GM21786 (cell line): ENCODE measurements at regions not wholly inside any gene's neighbourhood (a gene's known extent, or its start where the extent isn't known, plus 50 kb on each side); places are given as distances from the start of the nearest gene placed in this dataset.
"Not testable (repeated sequence)": the region's sequence is repeated elsewhere in the genome, so short reads cannot be mapped to it uniquely, and the experiment has no call there.

Experiments used
- ATAC-seq: cut with Tn5 transposase; IDR thresholded peaks from one replicate; pipeline ENCODE4 v1.9.1; 2021; ENCODE audit not compliant: unreplicated experiment

DNA sequence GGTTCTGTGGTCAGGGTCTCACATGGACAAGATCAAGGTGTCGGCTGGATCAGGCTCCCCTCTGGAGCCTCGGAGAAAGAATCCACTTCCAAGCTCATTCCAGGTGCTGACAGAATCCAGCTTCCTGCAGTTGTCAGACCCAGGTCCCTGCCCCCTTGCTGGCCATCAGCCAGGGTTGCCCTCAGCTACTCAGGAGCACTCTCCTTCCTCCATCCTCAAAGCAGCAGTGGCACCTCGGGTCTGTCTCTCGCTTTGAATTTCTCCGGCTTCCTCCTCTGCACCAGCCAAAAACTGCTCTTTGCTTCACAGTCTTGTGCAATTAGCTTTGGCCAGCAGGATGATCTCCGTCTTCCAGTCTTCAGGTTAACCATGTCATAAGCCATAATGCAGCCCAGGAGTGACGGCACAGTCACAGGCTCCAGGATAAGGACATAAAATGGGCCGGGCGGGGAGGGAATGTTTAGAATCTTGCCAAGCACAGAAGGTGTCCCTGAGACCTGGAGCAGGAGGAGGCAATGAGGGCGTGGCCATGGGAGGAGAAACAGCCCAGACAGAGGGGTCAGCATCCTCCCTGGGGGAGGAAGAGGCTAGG, 79.4 kb upstream of the SLC25A33 start:
- no peak for ATAC-seq

DNA sequence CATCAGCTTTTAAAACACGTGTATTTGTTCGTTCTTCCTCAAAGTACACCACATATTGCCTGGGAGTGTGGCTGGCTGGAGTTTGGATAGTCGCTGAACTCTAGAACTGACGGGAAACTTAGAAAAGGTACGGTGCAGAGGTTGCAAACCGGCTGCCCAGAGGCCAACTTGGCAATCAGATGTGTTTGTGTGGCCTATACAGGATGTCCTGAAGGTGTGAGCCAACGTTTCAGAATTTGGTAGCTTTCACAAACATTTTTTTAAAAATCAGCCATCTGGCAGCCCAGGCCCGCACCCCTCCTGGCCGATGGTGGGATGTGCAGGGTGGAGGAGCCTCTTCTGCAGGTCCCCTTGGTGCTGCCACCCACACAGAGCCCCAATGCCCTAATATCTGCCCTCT, 73.6 kb upstream of the SLC25A33 start:
- ATAC-seq = no peak

GRCh38 chr1:9466780-9467758, 72.2 kb upstream of the SLC25A33 start:
- no peak for ATAC-seq

DNA sequence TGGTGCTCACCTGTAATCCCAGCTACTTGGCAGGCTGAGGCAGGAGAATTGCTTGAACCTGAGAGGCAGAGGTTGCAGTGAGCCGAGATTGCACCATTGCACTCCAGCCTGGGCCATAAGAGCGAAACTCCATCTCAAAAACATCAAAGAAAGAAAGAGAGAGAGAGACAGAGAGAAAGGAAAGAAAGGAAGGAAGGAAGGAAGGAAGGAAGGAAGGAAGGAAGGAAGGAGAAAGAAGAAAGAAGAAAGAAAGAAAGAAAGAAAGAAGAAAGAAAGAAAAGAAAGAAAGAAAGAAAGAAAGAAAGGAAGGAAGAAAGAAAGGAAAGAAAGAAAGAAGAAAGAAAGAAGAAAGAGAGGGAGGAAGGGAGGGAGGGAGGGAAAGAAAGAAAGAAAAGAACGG, 69.4 kb upstream of the SLC25A33 start:
- ATAC-seq = not testable (repeated sequence)

- no peak for ATAC-seq
Observed at GRCh38 chr1:9471679-9472078, 67.6 kb upstream of the SLC25A33 start.

GRCh38 chr1:9472386-9473031, 66.8 kb upstream of the SLC25A33 start:
- no peak for ATAC-seq

DNA sequence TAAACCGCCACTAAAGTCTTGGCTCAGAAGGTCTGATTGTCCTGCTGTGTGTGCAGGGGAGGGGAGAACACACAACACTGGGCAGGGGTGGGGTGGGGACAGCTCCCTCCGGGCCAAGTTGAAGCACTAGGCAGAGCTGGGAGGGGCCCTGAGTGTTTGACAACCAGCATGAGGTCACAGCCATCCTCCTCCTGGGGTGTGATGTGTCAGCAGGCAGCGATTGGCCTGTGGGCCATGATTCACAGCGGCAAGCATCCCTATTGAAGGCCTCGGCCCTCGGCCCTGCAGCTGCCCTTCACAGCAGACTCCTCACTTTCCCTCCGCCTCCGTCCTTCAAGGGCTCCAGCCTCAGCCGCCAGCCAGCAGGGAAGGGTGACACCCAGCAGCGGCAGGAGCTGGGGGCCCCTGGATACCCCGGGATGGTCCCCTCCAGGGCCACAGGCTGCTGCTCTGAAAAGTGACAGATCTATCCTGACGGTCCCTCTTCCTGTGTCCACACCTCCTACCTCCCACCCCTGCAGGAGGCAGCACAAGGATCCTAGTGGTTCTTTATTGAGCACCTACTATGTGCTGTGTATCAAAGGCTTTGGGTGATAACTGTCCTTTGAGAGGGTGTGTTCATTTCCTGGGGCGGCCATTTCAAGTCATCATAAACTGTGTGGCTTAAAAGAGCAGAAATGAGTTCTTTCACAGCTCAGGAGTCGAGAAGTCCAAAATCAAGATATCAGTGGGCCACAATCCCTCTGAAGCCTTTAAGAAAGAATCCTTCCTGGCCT, 66.0 kb upstream of the SLC25A33 start:
- no peak for ATAC-seq

GRCh38 chr1:9475061-9475627, 64.1 kb upstream of the SLC25A33 start:
- no peak for ATAC-seq

GRCh38 chr1:9476790-9477463, 62.3 kb upstream of the SLC25A33 start:
- ATAC-seq = no peak

DNA sequence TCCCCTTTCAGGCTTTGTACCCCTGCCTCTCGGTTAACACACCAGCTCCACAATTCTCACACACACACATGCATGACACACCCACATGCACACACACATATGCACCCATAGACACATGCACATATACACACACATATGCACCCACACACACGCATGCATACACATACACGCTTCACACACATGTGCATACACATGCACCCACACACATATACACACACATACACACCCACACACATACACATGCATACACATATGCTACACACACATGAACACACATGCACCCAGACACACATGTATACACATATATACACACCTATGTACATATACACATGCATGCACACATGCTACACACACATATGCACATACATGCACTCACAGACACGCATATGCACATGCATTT, 61.7 kb upstream of the SLC25A33 start:
- no peak for ATAC-seq

- no peak for ATAC-seq
Observed at GRCh38 chr1:9478021-9478420, 61.2 kb upstream of the SLC25A33 start.

GRCh38 chr1:9481048-9481447, 58.2 kb upstream of the SLC25A33 start:
- no peak for ATAC-seq

- ATAC-seq = no peak
Observed at GRCh38 chr1:9482403-9482802, 56.9 kb upstream of the SLC25A33 start.

DNA sequence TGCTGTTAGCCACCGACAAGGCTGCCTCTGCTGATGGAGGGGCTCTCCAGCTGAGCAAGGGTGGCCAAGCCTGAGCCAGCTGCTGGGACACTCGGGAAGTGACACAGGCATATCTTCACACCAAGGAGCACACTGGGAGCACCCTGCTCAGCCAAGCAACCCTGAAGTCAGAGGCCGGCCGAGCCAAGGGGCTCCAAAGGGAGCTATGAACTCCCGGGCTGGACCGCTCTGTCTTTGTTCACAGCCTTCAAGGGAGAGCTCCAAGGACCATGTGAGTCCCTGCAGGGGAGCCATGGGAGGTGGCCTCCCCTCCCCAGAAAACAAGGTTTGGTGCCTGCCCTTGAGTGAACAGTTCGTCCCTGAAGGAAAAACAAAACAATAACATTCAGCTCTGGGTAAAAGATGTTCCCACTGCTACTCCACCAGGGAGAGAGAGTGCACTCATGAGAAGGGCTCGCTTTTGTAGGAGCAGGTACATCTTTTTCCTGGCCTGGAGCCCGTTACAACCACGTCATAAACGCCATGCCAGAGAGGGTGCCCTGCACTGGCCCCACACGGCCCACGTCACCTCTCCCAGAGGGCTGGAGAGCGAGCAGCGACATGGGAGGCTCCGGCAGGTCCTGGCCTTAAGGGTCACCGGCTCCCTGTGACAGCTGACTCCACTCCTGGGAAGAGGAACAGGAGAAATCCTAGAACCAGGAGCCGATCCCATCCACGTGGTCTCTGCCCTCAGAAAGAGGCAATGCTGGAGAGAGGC, 56.3 kb upstream of the SLC25A33 start:
- no peak for ATAC-seq

GRCh38 chr1:9486466-9487140, 52.7 kb upstream of the SLC25A33 start:
- ATAC-seq = no peak
